ENCODE measurements at regions not wholly inside any gene's neighbourhood (a gene's known extent, or its start where the extent isn't known, plus 50 kb on each side); places are given as distances from the start of the nearest gene placed in this dataset.

DNA sequence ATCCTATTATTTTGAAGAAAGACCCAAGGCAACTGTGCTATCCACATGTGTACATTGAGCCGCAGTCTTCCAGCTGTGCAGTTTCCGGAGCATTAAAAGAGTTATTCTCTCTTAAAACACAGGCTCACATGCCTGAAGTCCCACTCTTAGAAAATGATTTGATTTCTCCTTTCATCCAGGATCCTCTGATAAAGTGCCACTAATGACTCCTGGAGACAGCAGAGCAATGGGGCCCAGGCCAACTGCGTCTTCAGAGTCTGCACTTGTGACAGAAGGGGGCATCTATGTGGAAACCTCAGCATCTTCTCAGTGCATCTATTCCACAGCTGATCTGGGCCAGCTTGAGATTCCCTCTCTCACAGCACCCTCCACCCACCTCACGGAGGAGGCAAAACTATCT lies 482.1 kb upstream of the AKR1E2 start (continued):
- TF ChIP-seq, protein P1, sequence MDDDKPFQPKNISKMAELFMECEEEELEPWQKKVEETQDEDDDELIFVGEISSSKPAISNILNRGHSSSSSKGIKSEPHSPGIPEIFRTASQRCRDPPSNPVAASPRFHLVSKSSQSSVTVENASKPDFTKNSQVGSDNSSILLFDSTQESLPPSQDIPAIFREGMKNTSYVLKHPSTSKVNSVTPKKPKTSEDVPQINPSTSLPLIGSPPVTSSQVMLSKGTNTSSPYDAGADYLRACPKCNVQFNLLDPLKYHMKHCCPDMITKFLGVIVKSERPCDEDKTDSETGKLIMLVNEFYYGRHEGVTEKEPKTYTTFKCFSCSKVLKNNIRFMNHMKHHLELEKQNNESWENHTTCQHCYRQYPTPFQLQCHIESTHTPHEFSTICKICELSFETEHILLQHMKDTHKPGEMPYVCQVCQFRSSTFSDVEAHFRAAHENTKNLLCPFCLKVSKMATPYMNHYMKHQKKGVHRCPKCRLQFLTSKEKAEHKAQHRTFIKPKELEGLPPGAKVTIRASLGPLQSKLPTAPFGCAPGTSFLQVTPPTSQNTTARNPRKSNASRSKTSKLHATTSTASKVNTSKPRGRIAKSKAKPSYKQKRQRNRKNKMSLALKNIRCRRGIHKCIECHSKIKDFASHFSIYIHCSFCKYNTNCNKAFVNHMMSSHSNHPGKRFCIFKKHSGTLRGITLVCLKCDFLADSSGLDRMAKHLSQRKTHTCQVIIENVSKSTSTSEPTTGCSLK (tag by site-specific recombination; IDR thresholded peaks at IDR 0.05), result no peak

DNA sequence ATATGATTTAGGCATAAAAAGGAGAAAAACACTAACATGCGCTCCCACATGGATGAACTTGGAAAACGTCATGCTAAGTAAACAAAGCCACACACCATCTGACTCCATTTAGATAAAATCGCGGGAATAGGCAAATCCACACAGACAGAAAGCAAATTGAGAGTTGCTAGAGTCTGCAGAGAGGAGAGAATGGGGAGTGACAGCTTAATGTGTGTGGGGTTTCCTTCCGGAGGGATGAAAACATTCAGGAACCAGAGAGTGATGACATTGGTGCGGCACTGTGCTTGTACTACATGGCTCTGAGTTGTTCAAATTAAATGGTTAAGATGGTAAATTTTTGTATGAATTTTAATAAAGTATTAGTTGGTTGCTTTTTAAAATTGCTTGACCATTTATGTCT lies 482.9 kb upstream of the AKR1E2 start:
- no peak overlapping the region for H3K27ac ChIP-seq (ENCODE audit: extremely low read depth, low read depth, low read length)
- H3K4me3 ChIP-seq (ENCODE audit: low read depth, low read length), result no peak overlapping the region
- TF ChIP-seq ZNF155 (tag by site-specific recombination; IDR thresholded peaks at IDR 0.05), result no peak
- TF ChIP-seq, protein P2, sequence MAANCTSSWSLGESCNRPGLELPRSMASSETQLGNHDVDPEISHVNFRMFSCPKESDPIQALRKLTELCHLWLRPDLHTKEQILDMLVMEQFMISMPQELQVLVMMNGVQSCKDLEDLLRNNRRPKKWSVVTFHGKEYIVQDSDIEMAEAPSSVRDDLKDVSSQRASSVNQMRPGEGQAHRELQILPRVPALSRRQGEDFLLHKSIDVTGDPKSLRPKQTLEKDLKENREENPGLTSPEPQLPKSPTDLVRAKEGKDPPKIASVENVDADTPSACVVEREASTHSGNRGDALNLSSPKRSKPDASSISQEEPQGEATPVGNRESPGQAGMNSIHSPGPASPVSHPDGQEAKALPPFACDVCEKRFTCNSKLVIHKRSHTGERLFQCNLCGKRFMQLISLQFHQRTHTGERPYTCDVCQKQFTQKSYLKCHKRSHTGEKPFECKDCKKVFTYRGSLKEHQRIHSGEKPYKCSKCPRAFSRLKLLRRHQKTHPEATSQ (tag by site-specific recombination; IDR thresholded peaks at IDR 0.05), result no peak
- H3K4me1 ChIP-seq (ENCODE audit: control insufficient read depth, insufficient read depth, low read length), result no peaks in the 10 kb centered on the region; the same call in 1 of the 2 replicates
- POLR2A ChIA-PET, result no interaction called here
- no peaks in the 10 kb centered on the region for H3K9me3 ChIP-seq (ENCODE audit: control insufficient read depth, insufficient read depth, low read depth, low read length)
- no peaks in the 10 kb centered on the region for H3K36me3 ChIP-seq (ENCODE audit: control insufficient read depth in 2 of 2, insufficient read depth in 1 of 2, low read length in 2 of 2)
- CTCF ChIA-PET, result interaction anchor here (0.6 to 1.1 kb wide), 4 partner anchors 77 to 312 kb away, joined by 3 to 7 read pairs (median 4); no protein-coding TSS in a partner anchor

DNA sequence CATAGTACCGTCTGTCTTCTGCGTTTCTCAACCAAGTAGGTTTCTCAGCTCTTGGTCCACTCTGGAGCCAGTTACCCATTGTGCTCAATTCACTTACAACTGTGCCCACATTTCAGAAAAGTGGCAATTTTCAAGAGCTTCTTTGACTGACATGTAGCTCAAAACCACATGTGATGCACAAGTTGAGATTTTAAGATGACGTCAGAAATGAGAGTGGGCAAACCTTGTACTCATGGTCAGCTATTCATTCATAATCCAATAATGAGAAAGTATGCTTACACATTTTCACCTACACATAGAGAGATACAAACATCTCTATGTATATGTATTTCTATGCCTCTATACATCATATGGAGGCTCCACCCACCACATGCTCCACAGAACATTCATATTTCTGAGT lies 487.2 kb upstream of the AKR1E2 start:
- Histone ChIP-seq H3K36me3 (ENCODE audit: control insufficient read depth in 2 of 2, insufficient read depth in 1 of 2, low read length in 2 of 2) (no peaks in the 10 kb centered on the region), H3K9me3 (ENCODE audit: control insufficient read depth, insufficient read depth, low read depth, low read length) (no peaks in the 10 kb centered on the region), H3K4me3 (ENCODE audit: low read depth, low read length) (no peak overlapping the region), H3K4me1 (ENCODE audit: control insufficient read depth, insufficient read depth, low read length) (no peaks in the 10 kb centered on the region; the same call in 1 of the 2 replicates), H3K27ac (ENCODE audit: extremely low read depth, low read depth, low read length) (no peak overlapping the region)
- TF ChIP-seq ZNF416 (tag by site-specific recombination; IDR thresholded peaks at IDR 0.05), result no peak
- TF ChIP-seq HOXC10 (CRISPR knock-in tag; IDR thresholded peaks at IDR 0.05), result no peak
- no peak for TF ChIP-seq ZNF596 (tag by site-specific recombination; IDR thresholded peaks at IDR 0.05)
- TF ChIP-seq ZNF16 (tag by site-specific recombination; IDR thresholded peaks at IDR 0.05; ENCODE audit: low read depth), result no peak
- TF ChIP-seq ZNF138 (tag by site-specific recombination; IDR thresholded peaks at IDR 0.05; ENCODE audit: borderline replicate concordance), result no peak
- no peak for TF ChIP-seq ZNF391 (tag by site-specific recombination; IDR thresholded peaks at IDR 0.05; ENCODE audit: borderline replicate concordance, low read depth)
- TF ChIP-seq ZBTB1 (tag by site-specific recombination; IDR thresholded peaks at IDR 0.05), result no peak
- no peak for TF ChIP-seq ZNF658 (tag by site-specific recombination; IDR thresholded peaks at IDR 0.05)
- no peak for TF ChIP-seq ZNF514 (tag by site-specific recombination; IDR thresholded peaks at IDR 0.05)
- TF ChIP-seq REPIN1 (tag by site-specific recombination; IDR thresholded peaks at IDR 0.05; ENCODE audit: low read depth), result no peak
- TF ChIP-seq, protein P3, sequence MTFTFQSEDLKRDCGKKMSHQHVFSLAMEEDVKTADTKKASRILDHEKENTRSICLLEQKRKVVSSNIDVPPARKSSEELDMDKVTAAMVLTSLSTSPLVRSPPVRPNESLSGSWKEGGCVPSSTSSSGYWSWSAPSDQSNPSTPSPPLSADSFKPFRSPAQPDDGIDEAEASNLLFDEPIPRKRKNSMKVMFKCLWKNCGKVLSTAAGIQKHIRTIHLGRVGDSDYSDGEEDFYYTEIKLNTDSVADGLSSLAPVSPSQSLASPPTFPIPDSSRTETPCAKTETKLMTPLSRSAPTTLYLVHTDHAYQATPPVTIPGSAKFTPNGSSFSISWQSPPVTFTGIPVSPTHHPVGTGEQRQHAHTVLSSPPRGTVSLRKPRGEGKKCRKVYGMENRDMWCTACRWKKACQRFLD (tag by site-specific recombination; IDR thresholded peaks at IDR 0.05), result no peak
- no peak for TF ChIP-seq ZNF302 (tag by site-specific recombination; IDR thresholded peaks at IDR 0.05; ENCODE audit: low read depth)
- ChIA-PET CTCF (interaction anchor here (0.5 kb wide), 2 partner anchors 32 to 801 kb away, joined by 3 read pairs; no protein-coding TSS in a partner anchor), POLR2A (no interaction called here)

DNA sequence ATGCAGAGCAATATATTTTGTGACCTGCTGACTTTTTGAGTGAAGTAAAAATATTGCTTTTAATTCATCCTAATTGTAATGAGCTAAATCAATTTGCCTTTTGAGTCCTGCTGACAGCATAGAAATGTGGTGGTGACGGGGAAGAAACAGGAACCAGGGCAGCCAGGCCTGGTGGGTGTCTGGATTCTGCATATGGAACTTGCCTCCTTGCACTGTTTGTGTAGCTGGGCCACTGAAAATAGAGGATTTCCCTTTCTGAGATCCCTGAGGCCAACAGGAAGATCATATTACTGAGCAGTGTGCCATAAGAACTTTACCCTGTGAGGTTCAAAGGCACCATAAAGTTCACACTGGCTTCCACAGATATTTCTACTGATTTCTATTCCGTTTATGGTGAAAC lies 488.4 kb upstream of the AKR1E2 start:
- H3K9me3 ChIP-seq (ENCODE audit: control insufficient read depth, insufficient read depth, low read depth, low read length), result no peaks in the 10 kb centered on the region
- ChIA-PET CTCF (interaction anchor here (0.5 kb wide), 1 partner anchor 519 kb away, joined by 3 read pairs; no protein-coding TSS in a partner anchor), POLR2A (no interaction called here)
- H3K4me3 ChIP-seq (ENCODE audit: low read depth, low read length), result no peak overlapping the region
- no peak for TF ChIP-seq ZNF670 (tag by site-specific recombination; IDR thresholded peaks at IDR 0.05; ENCODE audit: low read depth)
- no peak for TF ChIP-seq ZBTB8A (tag by site-specific recombination; IDR thresholded peaks at IDR 0.05)
- TF ChIP-seq HOXA7 (CRISPR knock-in tag; IDR thresholded peaks at IDR 0.05; ENCODE audit: borderline replicate concordance), result no peak
- no peak for TF ChIP-seq ZNF785 (tag by site-specific recombination; IDR thresholded peaks at IDR 0.05)
- TF ChIP-seq ZNF184 (tag by site-specific recombination; IDR thresholded peaks at IDR 0.05), result no peak
- no peak for TF ChIP-seq REPIN1 (tag by site-specific recombination; IDR thresholded peaks at IDR 0.05; ENCODE audit: low read depth)
- TF ChIP-seq ZNF10 (tag by site-specific recombination; IDR thresholded peaks at IDR 0.05), result no peak
- H3K27ac ChIP-seq (ENCODE audit: extremely low read depth, low read depth, low read length), result no peak overlapping the region
- no peaks in the 10 kb centered on the region for H3K36me3 ChIP-seq (ENCODE audit: control insufficient read depth in 2 of 2, insufficient read depth in 1 of 2, low read length in 2 of 2)
- no peaks in the 10 kb centered on the region; the same call in 1 of the 2 replicates for H3K4me1 ChIP-seq (ENCODE audit: control insufficient read depth, insufficient read depth, low read length)
